CD14-positive monocyte (primary cell): ENCODE measurements at regions not wholly inside any gene's neighbourhood (a gene's known extent, or its start where the extent isn't known, plus 50 kb on each side); places are given as distances from the start of the nearest gene placed in this dataset.

Experiments used
- DNase-seq, 3 donors: peaks; one replicate each; pipeline ENCODE4 v3.0.0-alpha.2; 2011 to 2022
- H2AFZ ChIP-seq: 2 replicates; pipeline ENCODE4 v1.6.0; 2012; ENCODE audit warnings: mild to moderate bottlenecking, low read depth, low read length, inconsistent platforms; ENCODE audit not compliant: insufficient read depth, poor library complexity, severe bottlenecking
- H3K27ac ChIP-seq, 2 donors: 1 replicate in 1 of 2; 2 replicates in 1 of 2; pipeline ENCODE4 v1.5.1; 2012 to 2013; ENCODE audit warnings: low read length in 2 of 2, control low read depth in 1 of 2, inconsistent platforms in 1 of 2, low read depth in 1 of 2, mild to moderate bottlenecking in 1 of 2
- H3K27me3 ChIP-seq, 2 donors: one replicate each; pipeline versions ENCODE4 v1.6.0 to v1.6.1; 2011 to 2013; ENCODE audit warnings: low read length in 2 of 2; ENCODE audit not compliant: control insufficient read depth in 2 of 2, insufficient read depth in 2 of 2
- H3K36me3 ChIP-seq, 2 donors: replicated peaks in 1 of 2; 1 replicate in 1 of 2; 2 replicates in 1 of 2; pipeline versions ENCODE4 v1.5.1 to v1.6.1; 2012 to 2013; ENCODE audit warnings: low read length in 2 of 2, control low read depth in 1 of 2, inconsistent platforms in 1 of 2, mild to moderate bottlenecking in 1 of 2; ENCODE audit not compliant: insufficient read depth in 2 of 2, control insufficient read depth in 1 of 2
- H3K4me1 ChIP-seq, 2 donors: 1 replicate in 1 of 2; 2 replicates in 1 of 2; pipeline versions ENCODE4 v1.5.1 to v1.6.1; 2012 to 2013; ENCODE audit warnings: low read length in 2 of 2, control low read depth in 1 of 2, inconsistent platforms in 1 of 2, mild to moderate bottlenecking in 1 of 2, moderate library complexity in 1 of 2; ENCODE audit not compliant: insufficient read depth in 2 of 2, control insufficient read depth in 1 of 2
- H3K4me2 ChIP-seq: replicated peaks from 2 replicates; pipeline ENCODE3; 2012; ENCODE audit warnings: low read length, moderate library complexity, mild to moderate bottlenecking; ENCODE audit not compliant: poor library complexity, severe bottlenecking; ENCODE audit errors: extremely low read depth
- H3K4me3 ChIP-seq, 3 experiments: fragments of 200-600 bp in 1 of 3; sonication (generic) in 1 of 3; replicated peaks in 1 of 3; 1 replicate in 2 of 3; 2 replicates in 1 of 3; pipeline ENCODE4 v1.5.1; 2011 to 2013; ENCODE audit warnings: low read length in 3 of 3, mild to moderate bottlenecking in 3 of 3, control low read depth in 2 of 3, low read depth in 2 of 3, inconsistent platforms in 1 of 3, moderate library complexity in 1 of 3
- H3K79me2 ChIP-seq: 2 replicates; pipeline ENCODE4 v1.6.0; 2012; ENCODE audit warnings: mild to moderate bottlenecking, control low read depth, inconsistent platforms, low read length, moderate library complexity; ENCODE audit not compliant: insufficient read depth
- H3K9ac ChIP-seq: 2 replicates; pipeline ENCODE4 v1.6.0; 2017; ENCODE audit warnings: low read length, mild to moderate bottlenecking; ENCODE audit not compliant: insufficient read depth, poor library complexity, severe bottlenecking
- H3K9me3 ChIP-seq, 2 donors: replicated peaks in 1 of 2; 1 replicate in 1 of 2; 2 replicates in 1 of 2; pipeline versions ENCODE4 v1.5.1 to v1.6.1; 2012 to 2013; ENCODE audit warnings: low read length in 2 of 2, control low read depth in 1 of 2; ENCODE audit not compliant: control insufficient read depth in 1 of 2, insufficient read depth in 1 of 2
- H4K20me1 ChIP-seq: 2 replicates; pipeline ENCODE4 v1.6.0; 2012; ENCODE audit warnings: mild to moderate bottlenecking, low read length, control low read depth, moderate library complexity; ENCODE audit not compliant: insufficient read depth
- H3K27ac Mint-ChIP-seq, 7 donors: one replicate each; pipeline ENCODE4 v1.8.0; 2020; ENCODE audit warnings: mild to moderate bottlenecking in 7 of 7, mixed read lengths in 7 of 7, moderate library complexity in 6 of 7, inconsistent platforms in 2 of 7
- H3K27me3 Mint-ChIP-seq, 3 donors: one replicate each; pipeline ENCODE4 v1.8.0; 2021 to 2022; ENCODE audit warnings: low read depth in 3 of 3, mild to moderate bottlenecking in 3 of 3, mixed read lengths in 3 of 3, moderate library complexity in 3 of 3, inconsistent platforms in 1 of 3
- H3K36me3 Mint-ChIP-seq, 2 donors: one replicate each; pipeline ENCODE4 v1.8.0; 2020; ENCODE audit warnings: mixed read lengths in 2 of 2, inconsistent platforms in 1 of 2, mild to moderate bottlenecking in 1 of 2
- H3K4me1 Mint-ChIP-seq: one replicate; pipeline ENCODE4 v1.8.0; 2020; ENCODE audit warnings: mild to moderate bottlenecking, mixed read lengths
- H3K4me3 Mint-ChIP-seq, 2 donors: one replicate each; pipeline ENCODE4 v1.8.0; 2020; ENCODE audit warnings: mild to moderate bottlenecking in 2 of 2, mixed read lengths in 2 of 2, moderate library complexity in 1 of 2
- H3K9me3 Mint-ChIP-seq, 7 donors: one replicate each; pipeline ENCODE4 v1.8.0; 2020 to 2022; ENCODE audit warnings: mixed read lengths in 7 of 7, mild to moderate bottlenecking in 6 of 7, moderate library complexity in 6 of 7, inconsistent platforms in 2 of 7
- CTCF ChIP-seq: fragments of 200-600 bp; IDR thresholded peaks from one replicate; pipeline ENCODE4 v1.8.0; 2022; ENCODE audit warnings: antibody characterized with exemption, mild to moderate bottlenecking
- WGBS: methylation state at CpG from one replicate; pipeline ENCODE4 v1.1.5; 2013; ENCODE audit warnings: missing lambda C conversion rate; ENCODE audit not compliant: insufficient coverage; 5-methylcytosine and 5-hydroxymethylcytosine counted together
- intact Hi-C, 2 donors: fragments of 100-400 bp; cut with micrococcal nuclease; formaldehyde crosslinking; loops; one replicate each; pipeline versions ENCODE4 v1.15.0 to v1.15.1; 2023

GRCh38 chr2:80748592-80748991 lies 444.0 kb upstream of the LRRTM1 start:
- no peak overlapping the region for H3K9ac ChIP-seq
- H3K36me3 ChIP-seq = no peaks in the 10 kb centered on the region
- H3K9me3 Mint-ChIP-seq = peaks cover 2 to 10% (median 4%) of the 10 kb centered on the region in 7 donors
- H3K79me2 ChIP-seq = no peaks in the 10 kb centered on the region
- H3K27me3 Mint-ChIP-seq = no peaks in the 10 kb centered on the region
- H3K27ac ChIP-seq = no peak overlapping the region
- H3K4me3 ChIP-seq = no peak overlapping the region
- no peak overlapping the region for H3K27ac Mint-ChIP-seq
- no peaks in the 10 kb centered on the region for H3K4me1 Mint-ChIP-seq
- H3K36me3 Mint-ChIP-seq = no peaks in the 10 kb centered on the region
- no peaks in the 10 kb centered on the region for H4K20me1 ChIP-seq
- no peak overlapping the region for H2AFZ ChIP-seq
- no peaks in the 10 kb centered on the region for H3K27me3 ChIP-seq
- no peaks in the 10 kb centered on the region for H3K4me1 ChIP-seq
- TF ChIP-seq CTCF = no peak
- peaks cover 3 to 8% of the 10 kb centered on the region in 2 donors for H3K9me3 ChIP-seq
- no peak overlapping the region for H3K4me3 Mint-ChIP-seq
- no peak for DNase-seq
- no peak overlapping the region for H3K4me2 ChIP-seq
- intact Hi-C loops = no loop called here

GRCh38 chr2:80737047-80737446 lies 432.5 kb upstream of the LRRTM1 start:
- intact Hi-C loops = no loop called here
- Histone ChIP-seq H3K27ac (no peak overlapping the region), H3K27me3 (no peaks in the 10 kb centered on the region), H3K36me3 (no peaks in the 10 kb centered on the region), H2AFZ (no peak overlapping the region), H3K9ac (no peak overlapping the region), H3K4me3 (no peak overlapping the region), H3K4me2 (no peak overlapping the region), H3K79me2 (no peaks in the 10 kb centered on the region), H4K20me1 (no peaks in the 10 kb centered on the region), H3K4me1 (no peaks in the 10 kb centered on the region), H3K9me3 (peaks cover 6 to 15% of the 10 kb centered on the region in 2 donors)
- peaks cover 0 to 19% (median 11%) of the 10 kb centered on the region in 7 donors for H3K9me3 Mint-ChIP-seq
- no peak overlapping the region for H3K27ac Mint-ChIP-seq
- no peak for TF ChIP-seq CTCF
- H3K4me3 Mint-ChIP-seq = no peak overlapping the region
- no peaks in the 10 kb centered on the region for H3K4me1 Mint-ChIP-seq
- no CpG with 5 or more reads among the region's 3 CpGs for WGBS
- DNase-seq = no peak
- H3K36me3 Mint-ChIP-seq = no peaks in the 10 kb centered on the region
- no peaks in the 10 kb centered on the region for H3K27me3 Mint-ChIP-seq
